Mucosa of rectum (tissue), 2 donors: ENCODE measurements at regions not wholly inside any gene's neighbourhood (a gene's known extent, or its start where the extent isn't known, plus 50 kb on each side); places are given as distances from the start of the nearest gene placed in this dataset.

Source experiments
- H3K27ac ChIP-seq, 2 donors: one replicate each; pipeline ENCODE4 v1.7.0; 2013; ENCODE audit warnings: inconsistent platforms in 2 of 2, low read depth in 2 of 2, low read length in 2 of 2
- H3K27me3 ChIP-seq, 2 donors: one replicate each; pipeline ENCODE4 v1.7.0; 2013; ENCODE audit warnings: low read length in 2 of 2; ENCODE audit not compliant: control insufficient read depth in 2 of 2, insufficient read depth in 2 of 2
- H3K36me3 ChIP-seq, 2 donors: one replicate each; pipeline ENCODE4 v1.7.0; 2013; ENCODE audit warnings: low read length in 2 of 2; ENCODE audit not compliant: control insufficient read depth in 2 of 2, insufficient read depth in 2 of 2
- H3K4me1 ChIP-seq, 2 donors: one replicate each; pipeline ENCODE4 v1.7.0; 2013; ENCODE audit warnings: low read length in 2 of 2, mild to moderate bottlenecking in 1 of 2; ENCODE audit not compliant: control insufficient read depth in 2 of 2, insufficient read depth in 2 of 2
- H3K4me3 ChIP-seq, 2 donors: one replicate each; pipeline ENCODE4 v1.7.0; 2013; ENCODE audit warnings: low read length in 2 of 2
- H3K9ac ChIP-seq, 2 donors: one replicate each; pipeline ENCODE4 v1.7.0; 2013; ENCODE audit warnings: low read length in 2 of 2, low read depth in 1 of 2, mild to moderate bottlenecking in 1 of 2
- H3K9me3 ChIP-seq, 2 donors: one replicate each; pipeline ENCODE4 v1.7.0; 2013; ENCODE audit warnings: low read length in 2 of 2; ENCODE audit not compliant: control insufficient read depth in 2 of 2
- donor health status: healthy.
- donor health status: Normal muscosa, but diverticular disease.

DNA sequence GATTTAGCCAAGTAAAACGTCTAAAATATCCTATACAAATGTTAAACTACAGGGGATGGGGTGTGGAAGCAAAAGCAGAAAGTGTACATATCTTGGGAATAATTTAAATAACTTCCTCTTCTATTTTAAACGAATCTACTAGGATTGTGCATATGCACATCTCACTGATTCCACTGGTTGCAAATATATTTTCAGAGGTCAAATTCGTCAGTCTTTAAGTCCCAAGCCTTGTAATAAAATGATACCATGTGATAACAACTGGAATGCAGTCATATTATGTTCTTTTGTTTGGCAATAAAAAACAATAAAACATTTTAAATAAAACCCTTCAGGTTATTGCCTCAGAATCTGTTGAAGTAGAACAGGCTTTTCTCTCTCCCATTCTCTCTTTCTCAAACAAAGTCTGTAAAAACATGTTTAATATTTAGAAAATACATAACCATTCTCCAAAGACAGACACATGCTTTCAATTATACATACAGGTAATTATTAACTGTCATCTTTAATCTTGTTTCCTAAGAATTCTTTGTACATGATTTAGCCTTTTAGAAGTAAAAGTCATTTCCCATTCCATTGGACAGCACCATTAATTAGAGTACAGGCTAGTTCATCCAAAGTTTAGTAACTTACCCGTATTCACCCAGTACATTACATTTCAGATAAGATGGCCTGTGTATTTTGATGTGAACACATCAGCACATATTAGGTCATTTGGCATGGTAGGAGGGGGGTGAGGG, 421.1 kb downstream of the PCDH7 start:
- no peaks in the 10 kb centered on the region for H3K4me1 ChIP-seq
- no peak overlapping the region for H3K9ac ChIP-seq
- no peaks in the 10 kb centered on the region for H3K9me3 ChIP-seq
- H3K36me3 ChIP-seq = no peaks in the 10 kb centered on the region
- no peak overlapping the region for H3K27ac ChIP-seq
- H3K4me3 ChIP-seq = no peak overlapping the region
- no peaks in the 10 kb centered on the region for H3K27me3 ChIP-seq

DNA sequence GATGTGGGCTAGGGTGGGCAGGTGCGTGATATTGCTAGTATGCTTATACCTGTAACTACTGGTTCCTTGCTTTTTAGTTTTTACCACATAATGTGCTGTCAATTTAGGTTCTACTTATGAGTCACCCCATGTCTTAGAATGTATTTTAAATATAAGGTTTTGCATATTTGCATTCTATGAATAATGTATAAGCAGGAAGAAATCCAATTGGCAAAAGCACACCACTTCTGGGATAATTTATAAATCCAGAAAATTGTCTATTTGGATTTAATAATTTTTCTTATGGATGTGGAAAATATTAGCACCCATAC, 421.6 kb downstream of the PCDH7 start:
- no peaks in the 10 kb centered on the region for H3K36me3 ChIP-seq
- no peaks in the 10 kb centered on the region for H3K4me1 ChIP-seq
- H3K9me3 ChIP-seq = no peaks in the 10 kb centered on the region
- no peak overlapping the region for H3K27ac ChIP-seq
- no peaks in the 10 kb centered on the region for H3K27me3 ChIP-seq
- no peak overlapping the region for H3K9ac ChIP-seq
- H3K4me3 ChIP-seq = no peak overlapping the region

DNA sequence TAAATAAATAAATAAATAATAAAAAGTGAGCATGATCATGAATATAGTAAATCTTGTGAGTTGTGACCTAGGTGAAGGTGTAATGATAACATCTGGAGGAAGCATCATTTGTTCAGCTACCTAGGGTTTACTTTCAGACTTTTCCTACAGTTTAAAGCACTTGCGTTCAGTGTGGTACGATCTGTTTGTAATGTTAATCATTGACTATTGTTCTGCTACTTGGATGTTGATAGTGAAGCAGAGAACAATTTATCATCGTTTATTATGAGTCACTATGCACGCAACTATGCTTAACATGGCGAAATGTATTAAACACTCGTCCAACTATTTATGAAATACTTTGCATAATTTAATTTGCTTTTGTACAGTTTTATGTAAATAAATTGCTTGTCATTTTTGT, 426.2 kb downstream of the PCDH7 start:
- no peaks in the 10 kb centered on the region for H3K36me3 ChIP-seq
- no peak overlapping the region for H3K9ac ChIP-seq
- no peak overlapping the region for H3K27ac ChIP-seq
- H3K4me3 ChIP-seq = no peak overlapping the region
- H3K9me3 ChIP-seq = no peaks in the 10 kb centered on the region
- H3K27me3 ChIP-seq = no peaks in the 10 kb centered on the region
- no peaks in the 10 kb centered on the region for H3K4me1 ChIP-seq

DNA sequence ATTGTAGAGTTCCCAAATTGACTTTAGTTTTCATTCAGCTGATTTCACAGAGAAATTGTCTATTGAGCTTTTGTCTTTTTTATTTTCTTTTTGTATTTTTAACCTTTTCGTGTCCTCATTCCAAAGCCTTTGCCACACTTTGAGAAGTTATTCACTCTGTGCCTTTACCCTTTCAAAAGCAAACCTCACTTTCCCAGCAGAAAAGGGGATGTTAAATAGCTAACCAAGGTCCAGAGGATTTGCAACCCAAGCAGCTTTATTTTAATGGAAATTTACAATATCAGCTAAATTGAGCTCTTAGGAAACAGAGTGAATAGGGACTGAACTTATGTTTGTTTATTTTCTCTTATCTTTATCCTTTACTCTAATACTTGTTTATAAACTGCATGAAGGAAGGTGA, 428.8 kb downstream of the PCDH7 start:
- no peaks in the 10 kb centered on the region for H3K27me3 ChIP-seq
- H3K9me3 ChIP-seq = no peaks in the 10 kb centered on the region
- H3K4me3 ChIP-seq = no peak overlapping the region
- H3K36me3 ChIP-seq = no peaks in the 10 kb centered on the region
- H3K27ac ChIP-seq = no peak overlapping the region
- H3K9ac ChIP-seq = no peak overlapping the region
- H3K4me1 ChIP-seq = no peaks in the 10 kb centered on the region

DNA sequence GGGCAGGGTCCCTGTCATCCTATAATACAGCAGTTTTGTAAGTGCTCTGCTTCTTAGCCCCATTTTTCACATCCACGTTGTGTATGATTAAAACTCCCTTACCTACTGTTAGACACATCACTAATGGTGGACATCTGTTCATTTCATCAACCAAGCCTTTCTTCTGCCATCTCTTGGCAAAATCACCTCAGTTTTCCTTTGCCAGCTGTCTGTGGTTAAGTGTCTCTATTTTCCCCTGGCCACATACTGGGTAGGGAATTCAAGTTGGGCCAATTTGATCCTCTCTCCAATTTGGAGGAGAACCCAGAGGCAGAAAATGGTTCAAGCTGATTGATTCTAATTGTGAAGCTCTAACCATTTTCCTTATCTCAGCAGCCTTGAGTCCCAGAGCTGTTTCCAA, 436.1 kb downstream of the PCDH7 start:
- H3K36me3 ChIP-seq = no peaks in the 10 kb centered on the region
- H3K27ac ChIP-seq = no peak overlapping the region
- no peaks in the 10 kb centered on the region for H3K4me1 ChIP-seq
- H3K9me3 ChIP-seq = no peaks in the 10 kb centered on the region
- H3K27me3 ChIP-seq = no peaks in the 10 kb centered on the region
- no peak overlapping the region for H3K9ac ChIP-seq
- H3K4me3 ChIP-seq = no peak overlapping the region

DNA sequence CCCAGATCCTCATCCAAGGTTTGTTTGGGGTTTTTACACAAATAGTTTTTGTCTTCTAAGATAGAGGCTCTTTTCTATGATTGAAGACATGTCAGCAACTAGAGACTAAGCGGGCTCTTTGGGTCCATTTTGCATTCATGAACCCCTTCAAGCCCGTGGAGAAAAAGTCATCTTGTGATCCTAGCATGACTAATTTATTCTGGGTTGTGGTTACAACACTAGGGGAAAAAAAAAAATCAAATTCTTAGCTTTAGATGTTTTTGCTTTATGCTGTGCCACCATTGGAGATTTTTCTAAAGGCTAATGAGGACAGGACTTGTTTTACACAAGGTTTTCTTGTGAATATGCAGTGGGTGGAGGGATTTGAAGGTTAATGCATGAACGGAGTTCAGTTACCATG, 440.0 kb downstream of the PCDH7 start:
- Histone ChIP-seq H3K27ac (no peak overlapping the region), H3K36me3 (no peaks in the 10 kb centered on the region), H3K4me1 (no peaks in the 10 kb centered on the region), H3K9ac (no peak overlapping the region), H3K4me3 (no peak overlapping the region), H3K27me3 (no peaks in the 10 kb centered on the region), H3K9me3 (no peaks in the 10 kb centered on the region)

DNA sequence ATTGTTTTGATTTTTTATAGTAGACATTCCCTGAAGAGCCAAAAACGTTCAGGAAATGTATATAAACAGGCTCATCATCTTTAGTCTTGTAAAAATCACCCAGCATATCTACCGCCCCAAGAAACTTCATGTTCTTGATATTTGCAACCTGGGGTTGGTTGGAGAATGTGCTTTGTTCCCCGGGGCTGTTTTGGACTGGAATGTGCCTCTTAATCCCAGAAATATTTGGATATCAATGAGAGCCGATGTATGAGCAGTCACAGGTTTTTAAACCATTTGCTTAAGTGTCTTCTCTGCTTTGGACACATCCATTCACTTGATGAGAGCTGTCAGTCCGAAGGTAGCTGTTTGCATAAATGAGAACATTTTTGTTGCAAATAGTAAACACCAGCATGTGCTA, 449.7 kb downstream of the PCDH7 start:
- H3K27me3 ChIP-seq = no peaks in the 10 kb centered on the region
- H3K9ac ChIP-seq = no peak overlapping the region
- H3K27ac ChIP-seq = no peak overlapping the region
- no peaks in the 10 kb centered on the region for H3K36me3 ChIP-seq
- no peaks in the 10 kb centered on the region for H3K9me3 ChIP-seq
- no peaks in the 10 kb centered on the region for H3K4me1 ChIP-seq
- no peak overlapping the region for H3K4me3 ChIP-seq

DNA sequence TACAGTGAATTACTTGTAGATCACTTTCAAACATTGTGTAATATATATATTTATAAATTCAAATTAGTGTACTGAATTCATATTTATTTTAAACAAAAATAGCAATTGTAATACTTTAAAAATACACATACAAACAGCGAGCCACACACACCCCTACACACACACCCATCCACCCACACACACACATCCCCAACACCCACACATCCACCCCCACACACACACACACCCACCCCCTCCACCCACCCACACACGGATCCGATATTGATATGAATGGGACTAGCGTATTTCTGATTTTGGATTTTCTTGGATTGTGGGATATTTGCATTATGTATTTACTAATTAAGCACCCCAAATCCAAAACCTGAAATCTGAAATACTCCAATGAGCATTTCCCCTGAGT, 451.2 kb downstream of the PCDH7 start:
- Histone ChIP-seq H3K27ac (no peak overlapping the region), H3K9me3 (no peaks in the 10 kb centered on the region), H3K9ac (no peak overlapping the region), H3K4me1 (no peaks in the 10 kb centered on the region), H3K4me3 (no peak overlapping the region), H3K36me3 (no peaks in the 10 kb centered on the region), H3K27me3 (no peaks in the 10 kb centered on the region)

DNA sequence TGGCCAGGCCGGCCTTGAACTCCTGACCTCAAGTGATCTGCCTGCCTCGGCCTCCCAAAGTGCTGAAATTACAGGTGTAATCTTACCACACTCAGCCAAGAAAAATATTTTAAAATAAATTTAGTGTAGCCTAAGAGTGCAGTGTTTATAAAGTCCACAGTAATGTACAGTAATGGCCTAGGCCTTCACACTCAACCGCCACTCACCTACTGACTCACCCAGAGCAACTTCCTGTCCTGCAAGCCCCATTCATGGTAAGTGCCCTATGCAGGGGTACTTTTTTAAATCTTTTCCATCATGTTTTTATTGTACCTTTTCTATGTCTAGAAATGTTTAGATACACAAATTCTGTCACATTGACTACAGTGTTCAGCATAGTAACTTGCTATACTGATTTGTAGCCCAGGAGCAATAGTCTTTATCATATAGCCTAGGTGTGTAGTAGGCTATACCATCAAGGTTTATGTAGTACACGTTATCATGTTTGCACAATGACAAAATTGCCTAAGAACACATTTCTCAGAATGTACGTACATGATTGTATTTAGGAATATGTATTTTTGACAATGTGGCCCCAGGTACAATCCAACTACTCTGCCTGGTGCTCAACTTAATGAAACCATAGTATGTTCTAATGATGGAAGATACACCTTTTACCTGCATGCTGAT, 455.2 kb downstream of the PCDH7 start:
- Histone ChIP-seq H3K27me3 (no peaks in the 10 kb centered on the region), H3K9ac (no peak overlapping the region), H3K4me3 (no peak overlapping the region), H3K4me1 (no peaks in the 10 kb centered on the region), H3K36me3 (no peaks in the 10 kb centered on the region), H3K27ac (no peak overlapping the region), H3K9me3 (no peaks in the 10 kb centered on the region)

DNA sequence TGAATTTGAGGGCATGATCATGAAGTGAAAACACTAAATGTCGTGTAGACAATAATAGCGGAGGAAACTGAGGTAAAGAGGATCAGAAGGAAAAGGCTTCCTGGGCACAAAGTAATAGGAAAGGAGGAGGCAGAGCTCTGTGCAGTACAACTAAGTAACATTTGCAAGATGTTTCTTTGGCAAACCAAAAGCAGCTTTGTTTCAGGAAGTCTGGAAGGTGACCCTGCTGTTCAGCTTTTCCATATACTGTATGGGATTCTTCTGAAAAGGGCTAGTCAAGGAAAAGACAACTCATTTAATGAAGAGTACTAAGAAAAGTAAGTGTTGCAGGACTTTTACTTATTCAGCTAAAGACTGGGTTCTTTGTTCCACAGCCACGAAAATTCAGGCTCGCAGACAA, 463.1 kb downstream of the PCDH7 start:
- Histone ChIP-seq H3K4me3 (no peak overlapping the region), H3K4me1 (no peaks in the 10 kb centered on the region), H3K9ac (no peak overlapping the region), H3K36me3 (no peaks in the 10 kb centered on the region), H3K27me3 (no peaks in the 10 kb centered on the region), H3K9me3 (no peaks in the 10 kb centered on the region), H3K27ac (no peak overlapping the region)
